RWPE2 (cell line): ENCODE measurements at regions not wholly inside any gene's neighbourhood (a gene's known extent, or its start where the extent isn't known, plus 50 kb on each side); places are given as distances from the start of the nearest gene placed in this dataset.

Experiments used
- ATAC-seq: fragments of 200-7000 bp; cut with Tn5 transposase; 3 replicates; pipeline ENCODE4 v1.9.1; 2021; ENCODE audit warnings: low read depth
- DNase-seq: peaks from one replicate; pipeline ENCODE4 v3.0.0-alpha.2; 2020; ENCODE audit warnings: low spot score
- H3K27ac ChIP-seq: fragments of 450-650 bp; 2 replicates; pipeline ENCODE4 v1.5.1; 2017; ENCODE audit warnings: mild to moderate bottlenecking; ENCODE audit not compliant: poor library complexity, severe bottlenecking
- H3K27me3 ChIP-seq: fragments of 250-450 bp; sonication (Bioruptor Pico); 2 replicates; pipeline ENCODE4 v1.5.1; 2021; ENCODE audit warnings: mild to moderate bottlenecking, moderate library complexity; ENCODE audit not compliant: insufficient read depth, poor library complexity, severe bottlenecking
- H3K36me3 ChIP-seq: fragments of 250-450 bp; sonication (Bioruptor Pico); 2 replicates; pipeline ENCODE4 v1.5.1; 2020; ENCODE audit warnings: low read depth, mild to moderate bottlenecking, moderate library complexity
- H3K4me1 ChIP-seq: fragments of 250-450 bp; sonication (Bioruptor Pico); 2 replicates; pipeline ENCODE4 v1.5.1; 2021; ENCODE audit warnings: mild to moderate bottlenecking, moderate library complexity; ENCODE audit not compliant: insufficient read depth, poor library complexity, severe bottlenecking
- H3K4me3 ChIP-seq: fragments of 250-450 bp; sonication (Bioruptor Pico); 2 replicates; pipeline ENCODE4 v1.5.1; 2021; ENCODE audit warnings: mild to moderate bottlenecking, moderate library complexity; ENCODE audit not compliant: severe bottlenecking
- H3K9me3 ChIP-seq: fragments of 250-450 bp; sonication (Bioruptor Pico); 2 replicates; pipeline ENCODE4 v1.5.1; 2021; ENCODE audit warnings: mild to moderate bottlenecking, moderate library complexity; ENCODE audit not compliant: severe bottlenecking
- CTCF ChIP-seq: fragments of 450-650 bp; IDR thresholded peaks from one replicate; pipeline ENCODE4 v1.5.1; 2017; ENCODE audit warnings: mild to moderate bottlenecking, moderate library complexity; ENCODE audit not compliant: poor library complexity, severe bottlenecking

GRCh38 chr1:238466459-238466858 lies 575.7 kb upstream of the ZP4 start:
- no peak for DNase-seq
- TF ChIP-seq CTCF = no peak

GRCh38 chr1:238465449-238465848 lies 574.7 kb upstream of the ZP4 start:
- ATAC-seq (no peak), DNase-seq (no peak)
- Histone ChIP-seq H3K27ac (no peak overlapping the region), H3K4me3 (no peak overlapping the region), H3K4me1 (no peaks in the 10 kb centered on the region), H3K9me3 (no peaks in the 10 kb centered on the region), H3K36me3 (no peaks in the 10 kb centered on the region), H3K27me3 (no peaks in the 10 kb centered on the region)
- no peak for TF ChIP-seq CTCF

More at GRCh38 chr1:238466459-238466858, 575.7 kb upstream of the ZP4 start:
- H3K9me3 ChIP-seq = no peaks in the 10 kb centered on the region
- H3K27me3 ChIP-seq = no peaks in the 10 kb centered on the region
- no peak overlapping the region for H3K27ac ChIP-seq
- H3K36me3 ChIP-seq = no peaks in the 10 kb centered on the region
- H3K4me1 ChIP-seq = no peaks in the 10 kb centered on the region
- ATAC-seq = no peak
- H3K4me3 ChIP-seq = no peak overlapping the region

GRCh38 chr1:238458899-238459298 lies 568.2 kb upstream of the ZP4 start:
- H3K4me1 ChIP-seq = peaks cover 13% of the 10 kb centered on the region
- no peaks in the 10 kb centered on the region for H3K27me3 ChIP-seq
- H3K36me3 ChIP-seq = no peaks in the 10 kb centered on the region
- ATAC-seq (no peak), DNase-seq (no peak)
- H3K9me3 ChIP-seq = no peaks in the 10 kb centered on the region
- TF ChIP-seq CTCF = no peak
- H3K27ac ChIP-seq = no peak overlapping the region
- no peak overlapping the region for H3K4me3 ChIP-seq

GRCh38 chr1:238457610-238458009 lies 566.9 kb upstream of the ZP4 start:
- H3K36me3 ChIP-seq = no peaks in the 10 kb centered on the region
- no peak for TF ChIP-seq CTCF
- no peak overlapping the region for H3K4me3 ChIP-seq
- DNase-seq = no peak
- H3K4me1 ChIP-seq = peaks cover 13% of the 10 kb centered on the region
- no peaks in the 10 kb centered on the region for H3K27me3 ChIP-seq
- no peak overlapping the region for H3K27ac ChIP-seq
- peak; percentile 58 for ATAC-seq
- H3K9me3 ChIP-seq = no peaks in the 10 kb centered on the region

- H3K9me3 ChIP-seq = no peaks in the 10 kb centered on the region
- H3K36me3 ChIP-seq = no peaks in the 10 kb centered on the region
- H3K4me3 ChIP-seq = no peak overlapping the region
- H3K27ac ChIP-seq = no peak overlapping the region
- H3K4me1 ChIP-seq = no peaks in the 10 kb centered on the region
- no peaks in the 10 kb centered on the region for H3K27me3 ChIP-seq
- TF ChIP-seq CTCF = no peak
- no peak for DNase-seq
- ATAC-seq = no peak
Measured at GRCh38 chr1:238451781-238452310, 561.1 kb upstream of the ZP4 start.
